CD8-positive, alpha-beta memory T cell (primary cell): ENCODE measurements at regions not wholly inside any gene's neighbourhood (a gene's known extent, or its start where the extent isn't known, plus 50 kb on each side); places are given as distances from the start of the nearest gene placed in this dataset.

Source experiments
- CTCF ChIA-PET: fragments of 350-600 bp; sonication (Branson Sonifier 250); formaldehyde crosslinking; loops from one replicate; lab custom pipeline; 2021; ENCODE audit warnings: antibody characterized with exemption; lab: Charles Lee
- POLR2A ChIA-PET: fragments of 350-600 bp; sonication (Branson Sonifier 250); formaldehyde crosslinking; loops from one replicate; lab custom pipeline; 2021; ENCODE audit warnings: antibody characterized with exemption; lab: Charles Lee
- DNase-seq, 5 donors: peaks; one replicate each; pipeline versions ENCODE4 v3.0.0 to v3.0.0-alpha.2; 2020 to 2022; ENCODE audit warnings: mixed read lengths in 1 of 5
- H3K27ac ChIP-seq: one replicate; pipeline ENCODE4 v1.7.0; 2013; ENCODE audit warnings: low read depth, mild to moderate bottlenecking, low read length, moderate library complexity
- H3K27me3 ChIP-seq: 2 replicates; pipeline ENCODE4 v1.7.0; 2013; ENCODE audit warnings: low read length, mild to moderate bottlenecking; ENCODE audit not compliant: insufficient read depth, poor library complexity, severe bottlenecking
- H3K36me3 ChIP-seq: 2 replicates; pipeline ENCODE4 v1.7.0; 2013; ENCODE audit warnings: mild to moderate bottlenecking, low read length, moderate library complexity; ENCODE audit not compliant: insufficient read depth
- H3K4me1 ChIP-seq: 2 replicates; pipeline ENCODE4 v1.7.0; 2013; ENCODE audit warnings: mild to moderate bottlenecking, low read length, moderate library complexity; ENCODE audit not compliant: insufficient read depth
- H3K4me3 ChIP-seq: 2 replicates; pipeline ENCODE4 v1.7.0; 2013; ENCODE audit warnings: mild to moderate bottlenecking, low read length
- H3K9me3 ChIP-seq: 2 replicates; pipeline ENCODE4 v1.7.0; 2013; ENCODE audit warnings: mild to moderate bottlenecking, low read length
- H3K27ac Mint-ChIP-seq, 8 donors: one replicate each; pipeline ENCODE4 v1.8.0; 2020 to 2021; ENCODE audit warnings: mixed read lengths in 8 of 8, mild to moderate bottlenecking in 6 of 8, inconsistent platforms in 3 of 8, moderate library complexity in 3 of 8
- H3K27me3 Mint-ChIP-seq, 2 donors: one replicate each; pipeline ENCODE4 v1.8.0; 2020 to 2021; ENCODE audit warnings: mixed read lengths in 2 of 2, mild to moderate bottlenecking in 1 of 2, moderate library complexity in 1 of 2
- H3K36me3 Mint-ChIP-seq, 3 donors: one replicate each; pipeline ENCODE4 v1.8.0; 2020 to 2021; ENCODE audit warnings: mixed read lengths in 3 of 3, inconsistent platforms in 1 of 3, mild to moderate bottlenecking in 1 of 3
- H3K4me1 Mint-ChIP-seq, 3 donors: one replicate each; pipeline ENCODE4 v1.8.0; 2020 to 2021; ENCODE audit warnings: mixed read lengths in 3 of 3, inconsistent platforms in 1 of 3, mild to moderate bottlenecking in 1 of 3
- H3K4me3 Mint-ChIP-seq, 7 donors: one replicate each; pipeline ENCODE4 v1.8.0; 2020 to 2021; ENCODE audit warnings: mixed read lengths in 7 of 7, mild to moderate bottlenecking in 6 of 7, moderate library complexity in 4 of 7, inconsistent platforms in 2 of 7
- H3K9me3 Mint-ChIP-seq, 5 donors: one replicate each; pipeline ENCODE4 v1.8.0; 2020 to 2022; ENCODE audit warnings: mixed read lengths in 5 of 5, mild to moderate bottlenecking in 3 of 5, moderate library complexity in 2 of 5, inconsistent platforms in 1 of 5

DNA sequence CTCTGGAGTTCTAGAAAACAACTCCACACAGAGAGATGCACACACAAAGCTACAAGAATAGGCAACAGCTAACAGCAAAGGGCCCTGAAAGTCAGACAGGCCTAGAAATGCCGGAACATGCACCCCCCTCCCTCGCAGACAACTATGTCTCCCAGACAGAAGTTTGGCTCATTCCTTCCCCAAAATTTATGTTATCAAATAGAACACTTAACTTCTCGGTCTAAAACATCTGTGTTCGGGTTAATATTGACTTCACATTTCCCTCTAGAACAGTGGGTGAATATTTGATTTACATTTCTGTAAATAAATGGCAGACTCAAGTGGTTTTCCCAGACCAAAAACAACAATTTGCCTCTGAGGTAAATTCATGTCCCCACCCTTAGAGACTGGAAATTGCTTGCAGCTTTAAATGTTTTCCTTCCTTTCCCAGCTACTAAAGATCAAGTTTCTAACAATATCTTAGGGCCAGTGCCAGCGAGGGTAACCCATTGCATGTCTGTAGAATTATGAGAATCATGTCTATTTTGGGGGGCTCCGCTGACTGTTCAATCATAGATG, 92.5 kb upstream of the INHBA start:
- H3K27ac ChIP-seq = no peak overlapping the region
- DNase-seq = no peak
- Mint-ChIP-seq H3K36me3 (no peaks in the 10 kb centered on the region), H3K27ac (no peak overlapping the region), H3K4me1 (no peaks in the 10 kb centered on the region), H3K4me3 (no peak overlapping the region), H3K27me3 (no peaks in the 10 kb centered on the region), H3K9me3 (peaks cover 0 to 10% (median 4%) of the 10 kb centered on the region in 5 donors)
- H3K9me3 ChIP-seq = no peaks in the 10 kb centered on the region
- no peaks in the 10 kb centered on the region for H3K27me3 ChIP-seq
- ChIA-PET CTCF (no interaction called here), POLR2A (no interaction called here)
- no peaks in the 10 kb centered on the region for H3K36me3 ChIP-seq
- H3K4me3 ChIP-seq = no peak overlapping the region
- H3K4me1 ChIP-seq = no peaks in the 10 kb centered on the region

DNA sequence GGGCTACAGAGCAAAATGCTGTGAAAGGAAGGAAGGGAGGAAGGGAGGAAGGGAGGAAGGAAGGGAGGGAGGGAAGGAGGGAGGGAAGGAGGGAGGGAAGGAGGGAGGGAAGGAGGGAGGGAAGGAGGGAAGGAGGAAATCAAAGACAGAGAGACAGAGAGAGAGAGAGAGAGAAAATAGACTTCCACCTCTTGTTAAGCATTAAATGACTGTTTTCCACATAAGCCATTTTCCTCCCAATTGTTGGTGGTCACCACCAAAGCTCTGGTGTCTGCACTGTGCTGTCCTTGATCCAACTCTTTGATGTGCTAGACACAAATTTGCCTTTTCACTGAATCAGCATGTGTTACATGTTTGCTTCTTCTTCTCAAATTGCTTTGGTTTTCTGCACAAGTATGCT, 90.7 kb upstream of the INHBA start:
- H3K36me3 ChIP-seq = no peaks in the 10 kb centered on the region
- DNase-seq = no peak
- no peak overlapping the region for H3K27ac ChIP-seq
- ChIA-PET CTCF (no interaction called here), POLR2A (no interaction called here)
- H3K4me1 ChIP-seq = no peaks in the 10 kb centered on the region
- peaks cover 0 to 10% (median 4%) of the 10 kb centered on the region in 5 donors for H3K9me3 Mint-ChIP-seq
- H3K9me3 ChIP-seq = no peaks in the 10 kb centered on the region
- H3K36me3 Mint-ChIP-seq = no peaks in the 10 kb centered on the region
- no peaks in the 10 kb centered on the region for H3K4me1 Mint-ChIP-seq
- no peak overlapping the region for H3K4me3 Mint-ChIP-seq
- H3K27me3 Mint-ChIP-seq = no peaks in the 10 kb centered on the region
- H3K27me3 ChIP-seq = no peaks in the 10 kb centered on the region
- H3K27ac Mint-ChIP-seq = no peak overlapping the region
- H3K4me3 ChIP-seq = no peak overlapping the region

DNA sequence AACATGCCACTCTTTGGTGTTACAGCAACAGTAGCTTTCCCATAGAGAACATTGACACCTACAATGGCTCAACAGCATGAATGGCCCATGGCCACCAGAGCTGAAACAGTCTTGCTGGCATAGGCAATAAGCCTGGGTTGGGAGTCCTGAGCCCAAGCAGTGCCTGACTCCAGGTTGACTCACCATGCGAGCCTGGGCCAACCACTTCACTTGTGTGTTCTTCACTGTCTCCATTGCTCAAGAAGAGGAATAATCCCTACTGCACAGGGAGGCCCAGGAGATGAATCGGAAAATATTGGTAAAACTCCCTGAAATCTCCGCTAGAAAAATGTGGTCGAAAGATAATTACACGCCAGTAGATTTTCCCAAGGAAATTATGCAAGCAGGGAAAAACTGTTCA, 89.2 kb upstream of the INHBA start:
- peaks cover 0 to 10% (median 4%) of the 10 kb centered on the region in 5 donors for H3K9me3 Mint-ChIP-seq
- Histone ChIP-seq H3K4me1 (no peaks in the 10 kb centered on the region), H3K27me3 (no peaks in the 10 kb centered on the region), H3K9me3 (no peaks in the 10 kb centered on the region), H3K27ac (no peak overlapping the region), H3K36me3 (no peaks in the 10 kb centered on the region), H3K4me3 (no peak overlapping the region)
- no peak overlapping the region for H3K27ac Mint-ChIP-seq
- no peak for DNase-seq
- no peak overlapping the region for H3K4me3 Mint-ChIP-seq
- H3K4me1 Mint-ChIP-seq = no peaks in the 10 kb centered on the region
- ChIA-PET CTCF (no interaction called here), POLR2A (no interaction called here)
- no peaks in the 10 kb centered on the region for H3K36me3 Mint-ChIP-seq
- H3K27me3 Mint-ChIP-seq = no peaks in the 10 kb centered on the region

DNA sequence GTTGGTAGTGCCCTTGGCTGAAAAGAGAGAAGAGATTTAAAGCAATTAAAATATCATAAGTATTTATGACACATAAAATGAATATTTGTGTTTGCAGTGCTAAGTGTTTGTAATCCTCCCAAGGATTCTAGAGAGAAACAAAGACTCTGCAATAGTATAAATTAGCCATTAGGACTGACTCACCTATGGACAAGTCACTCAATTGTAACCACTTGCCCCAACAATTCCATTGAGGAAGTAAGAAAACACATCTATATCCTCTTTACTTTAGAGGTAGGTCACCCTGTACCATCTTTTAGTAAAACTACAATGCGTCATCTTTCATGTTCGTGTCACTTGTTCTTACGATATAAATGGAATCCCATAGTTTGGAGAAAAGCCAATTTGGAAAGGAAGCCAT, 85.7 kb upstream of the INHBA start:
- no peak overlapping the region for H3K27ac ChIP-seq
- CTCF ChIA-PET = no interaction called here
- no peak overlapping the region for H3K4me3 Mint-ChIP-seq
- H3K4me1 ChIP-seq = no peaks in the 10 kb centered on the region
- H3K4me3 ChIP-seq = no peak overlapping the region
- H3K9me3 Mint-ChIP-seq = peaks cover 0 to 10% (median 0%) of the 10 kb centered on the region in 5 donors
- DNase-seq = no peak
- no peaks in the 10 kb centered on the region for H3K27me3 Mint-ChIP-seq
- POLR2A ChIA-PET = no interaction called here
- H3K27me3 ChIP-seq = no peaks in the 10 kb centered on the region
- no peaks in the 10 kb centered on the region for H3K36me3 ChIP-seq
- H3K27ac Mint-ChIP-seq = no peak overlapping the region
- H3K4me1 Mint-ChIP-seq = no peaks in the 10 kb centered on the region
- H3K36me3 Mint-ChIP-seq = no peaks in the 10 kb centered on the region
- no peaks in the 10 kb centered on the region for H3K9me3 ChIP-seq

DNA sequence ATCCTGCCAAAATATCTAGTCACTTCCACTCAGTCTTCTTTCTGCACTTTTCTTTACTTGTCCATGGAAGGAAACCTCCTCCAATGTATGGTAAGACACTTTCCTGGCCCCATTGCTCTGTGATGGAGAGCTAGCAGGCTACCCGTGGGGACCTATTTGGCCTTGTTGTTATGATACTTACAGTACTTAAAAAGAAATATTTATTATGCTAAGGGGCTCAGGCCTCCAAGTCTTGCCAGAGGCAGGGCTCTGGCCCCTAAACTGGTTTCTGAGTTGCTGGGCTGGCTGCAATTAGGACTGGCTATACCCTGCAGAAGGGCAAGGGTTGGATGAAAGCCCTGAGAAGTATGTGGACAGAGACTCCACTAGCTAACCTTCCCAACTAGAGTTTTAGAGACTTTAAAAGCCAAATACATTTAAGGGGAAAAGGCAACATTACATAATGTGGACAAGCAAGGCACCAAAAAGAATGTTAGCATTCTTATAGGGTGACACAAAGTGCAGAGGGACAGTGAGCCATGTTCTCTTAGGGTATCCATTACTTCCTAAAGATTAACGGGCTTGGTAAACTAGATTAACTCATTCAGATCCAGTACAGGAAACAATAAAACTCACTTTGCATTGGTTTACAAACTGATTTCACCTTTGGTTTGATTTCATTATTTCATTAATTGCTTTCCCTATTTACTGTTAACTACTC, 84.9 kb upstream of the INHBA start:
- no peaks in the 10 kb centered on the region for H3K4me1 Mint-ChIP-seq
- H3K27ac Mint-ChIP-seq = no peak overlapping the region
- H3K27me3 ChIP-seq = no peaks in the 10 kb centered on the region
- no peak for DNase-seq
- no peak overlapping the region for H3K4me3 ChIP-seq
- H3K27ac ChIP-seq = no peak overlapping the region
- H3K27me3 Mint-ChIP-seq = no peaks in the 10 kb centered on the region
- H3K36me3 ChIP-seq = no peaks in the 10 kb centered on the region
- POLR2A ChIA-PET = no interaction called here
- no peaks in the 10 kb centered on the region for H3K36me3 Mint-ChIP-seq
- no peaks in the 10 kb centered on the region for H3K4me1 ChIP-seq
- CTCF ChIA-PET = no interaction called here
- H3K9me3 ChIP-seq = no peaks in the 10 kb centered on the region
- H3K4me3 Mint-ChIP-seq = no peak overlapping the region
- H3K9me3 Mint-ChIP-seq = peaks cover 0 to 6% (median 3%) of the 10 kb centered on the region in 5 donors

DNA sequence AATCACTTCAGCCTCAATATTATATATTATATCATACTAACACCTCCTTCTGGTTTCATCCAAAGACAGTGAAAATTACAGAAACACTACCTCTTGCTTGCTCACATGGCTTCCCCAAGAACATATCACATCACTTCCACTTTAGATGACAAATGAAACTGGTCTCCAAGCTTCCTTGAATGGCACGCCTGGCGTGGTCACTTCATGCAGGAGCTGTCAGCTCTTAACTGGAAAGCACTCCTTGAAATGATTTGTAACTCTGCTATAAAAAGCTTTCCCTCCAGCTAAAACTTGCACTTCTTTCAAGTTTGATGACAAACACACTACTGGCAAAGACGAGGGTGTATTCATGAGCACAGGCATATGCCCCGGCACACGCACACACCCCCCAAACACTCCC, 84.1 kb upstream of the INHBA start:
- Histone ChIP-seq H3K4me3 (no peak overlapping the region), H3K36me3 (no peaks in the 10 kb centered on the region), H3K27ac (no peak overlapping the region), H3K9me3 (no peaks in the 10 kb centered on the region), H3K27me3 (no peaks in the 10 kb centered on the region), H3K4me1 (no peaks in the 10 kb centered on the region)
- Mint-ChIP-seq H3K27me3 (no peaks in the 10 kb centered on the region), H3K27ac (no peak overlapping the region), H3K9me3 (peaks cover 0 to 5% (median 2%) of the 10 kb centered on the region in 5 donors), H3K4me3 (no peak overlapping the region), H3K36me3 (no peaks in the 10 kb centered on the region), H3K4me1 (no peaks in the 10 kb centered on the region)
- no peak for DNase-seq
- ChIA-PET POLR2A (no interaction called here), CTCF (no interaction called here)

DNA sequence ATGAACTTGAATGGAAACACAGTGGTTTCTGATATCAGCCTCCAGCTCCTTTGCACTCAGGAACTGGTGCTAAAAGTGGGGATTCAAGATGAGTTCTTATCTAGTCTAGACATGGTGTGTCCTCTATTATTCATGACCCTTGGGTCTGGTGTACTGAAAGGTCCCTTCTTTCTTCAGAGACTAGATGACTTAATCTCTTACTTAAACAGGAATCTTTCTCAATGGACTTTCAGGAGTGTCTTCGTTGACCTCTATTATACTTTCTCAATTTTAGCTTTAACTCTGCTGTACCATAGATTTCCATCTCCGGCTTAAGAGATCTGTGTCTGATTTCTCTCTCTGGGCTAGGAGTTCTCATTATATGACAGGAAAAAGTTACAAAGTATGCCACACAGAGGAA, 83.5 kb upstream of the INHBA start:
- Histone ChIP-seq H3K4me1 (no peaks in the 10 kb centered on the region), H3K36me3 (no peaks in the 10 kb centered on the region), H3K27me3 (no peaks in the 10 kb centered on the region), H3K9me3 (no peaks in the 10 kb centered on the region), H3K4me3 (no peak overlapping the region), H3K27ac (no peak overlapping the region)
- H3K27me3 Mint-ChIP-seq = no peaks in the 10 kb centered on the region
- H3K4me1 Mint-ChIP-seq = no peaks in the 10 kb centered on the region
- no peak for DNase-seq
- H3K27ac Mint-ChIP-seq = no peak overlapping the region
- ChIA-PET CTCF (no interaction called here), POLR2A (no interaction called here)
- H3K4me3 Mint-ChIP-seq = no peak overlapping the region
- H3K36me3 Mint-ChIP-seq = no peaks in the 10 kb centered on the region
- peaks cover 0 to 5% (median 2%) of the 10 kb centered on the region in 5 donors for H3K9me3 Mint-ChIP-seq

DNA sequence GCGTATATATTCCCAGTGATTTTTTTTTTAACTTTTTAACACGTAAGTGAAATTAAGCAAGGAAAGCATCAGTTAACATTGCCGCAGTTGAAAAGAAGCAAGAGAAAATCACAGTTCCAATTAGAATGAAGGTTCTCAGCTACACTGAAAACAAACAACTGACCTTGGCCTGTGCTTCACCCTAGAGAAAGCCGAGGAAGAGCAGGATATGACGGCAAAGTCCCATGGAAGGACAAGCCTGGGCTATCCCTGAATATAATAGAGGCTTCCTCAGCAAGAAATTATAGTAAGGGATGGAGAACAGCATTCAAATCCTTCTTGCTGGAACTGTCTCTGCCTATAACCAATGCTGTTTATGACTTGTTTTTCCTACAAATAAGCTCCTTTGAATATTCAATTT, 83.0 kb upstream of the INHBA start:
- no peaks in the 10 kb centered on the region for H3K36me3 ChIP-seq
- H3K27ac ChIP-seq = no peak overlapping the region
- H3K27me3 Mint-ChIP-seq = no peaks in the 10 kb centered on the region
- peaks cover 0 to 3% (median 1%) of the 10 kb centered on the region in 5 donors for H3K9me3 Mint-ChIP-seq
- H3K4me1 Mint-ChIP-seq = no peaks in the 10 kb centered on the region
- no peak overlapping the region for H3K4me3 ChIP-seq
- POLR2A ChIA-PET = no interaction called here
- no peak for DNase-seq
- no peaks in the 10 kb centered on the region for H3K4me1 ChIP-seq
- H3K27ac Mint-ChIP-seq = no peak overlapping the region
- no peaks in the 10 kb centered on the region for H3K27me3 ChIP-seq
- H3K4me3 Mint-ChIP-seq = no peak overlapping the region
- no peaks in the 10 kb centered on the region for H3K9me3 ChIP-seq
- CTCF ChIA-PET = no interaction called here
- no peaks in the 10 kb centered on the region for H3K36me3 Mint-ChIP-seq
